Mesendoderm (in vitro differentiated cells): ENCODE measurements at regions not wholly inside any gene's neighbourhood (a gene's known extent, or its start where the extent isn't known, plus 50 kb on each side); places are given as distances from the start of the nearest gene placed in this dataset.

Experiments used
- DNase-seq: peaks from one replicate; pipeline ENCODE4 v3.0.0; 2013
- H2AK5ac ChIP-seq: 2 replicates; pipeline ENCODE4 v1.6.1; 2013; ENCODE audit warnings: low read length, inconsistent platforms
- H2BK120ac ChIP-seq: 2 replicates; pipeline ENCODE4 v1.6.1; 2013; ENCODE audit warnings: low read depth, mild to moderate bottlenecking, low read length, moderate library complexity, mixed read lengths
- H2BK15ac ChIP-seq: replicated peaks from 2 replicates; pipeline ENCODE4 v1.6.1; 2013; ENCODE audit warnings: low read depth, mild to moderate bottlenecking, moderate library complexity
- H2BK5ac ChIP-seq: 2 replicates; pipeline ENCODE4 v1.6.1; 2013; ENCODE audit warnings: low read length, inconsistent platforms
- H3K18ac ChIP-seq: 2 replicates; pipeline ENCODE4 v1.6.1; 2013; ENCODE audit warnings: mild to moderate bottlenecking, low read length, mixed read lengths
- H3K23ac ChIP-seq: one replicate; pipeline ENCODE4 v1.6.1; 2013; ENCODE audit warnings: low read length
- H3K27ac ChIP-seq: 2 replicates; pipeline ENCODE4 v1.5.1; 2013; ENCODE audit warnings: low read depth, mild to moderate bottlenecking, inconsistent platforms, low read length, moderate library complexity
- H3K27me3 ChIP-seq: 2 replicates; pipeline ENCODE4 v1.6.1; 2013; ENCODE audit warnings: low read length, control low read depth, mild to moderate bottlenecking, inconsistent platforms; ENCODE audit not compliant: insufficient read depth, poor library complexity
- H3K36me3 ChIP-seq: 2 replicates; pipeline ENCODE4 v1.6.1; 2013; ENCODE audit warnings: low read length, inconsistent platforms; ENCODE audit not compliant: control insufficient read depth, insufficient read depth
- H3K4ac ChIP-seq: one replicate; pipeline ENCODE4 v1.6.1; 2013; ENCODE audit warnings: low read depth, mild to moderate bottlenecking, low read length, moderate library complexity
- H3K4me1 ChIP-seq: 2 replicates; pipeline ENCODE4 v1.6.1; 2013; ENCODE audit warnings: low read depth, low read length, inconsistent platforms; ENCODE audit not compliant: control insufficient read depth
- H3K4me2 ChIP-seq: 2 replicates; pipeline ENCODE4 v1.6.1; 2013; ENCODE audit warnings: low read length
- H3K4me3 ChIP-seq: 2 replicates; pipeline ENCODE4 v1.5.1; 2013; ENCODE audit warnings: mild to moderate bottlenecking, low read length
- H3K56ac ChIP-seq: one replicate; pipeline ENCODE4 v1.6.1; 2013; ENCODE audit warnings: low read length
- H3K79me1 ChIP-seq: 2 replicates; pipeline ENCODE4 v1.6.1; 2013; ENCODE audit warnings: low read length, inconsistent platforms
- H3K79me2 ChIP-seq: 2 replicates; pipeline ENCODE4 v1.6.1; 2013; ENCODE audit warnings: mild to moderate bottlenecking, low read length; ENCODE audit not compliant: control insufficient read depth, insufficient read depth
- H3K9ac ChIP-seq: 2 replicates; pipeline ENCODE4 v1.6.1; 2013; ENCODE audit warnings: low read length, inconsistent platforms
- H4K5ac ChIP-seq: one replicate; pipeline ENCODE4 v1.6.1; 2013; ENCODE audit warnings: low read length
- H4K8ac ChIP-seq: one replicate; pipeline ENCODE4 v1.6.1; 2013; ENCODE audit warnings: low read depth, mild to moderate bottlenecking, control low read depth, low read length, moderate library complexity
- WGBS: extraction: QIAGEN DNeasy Blood & Tissue Kit; methylation state at CpG from one replicate; pipeline ENCODE4 v1.1.7; 2013; ENCODE audit warnings: low lambda C conversion rate, missing lambda C conversion rate; ENCODE audit not compliant: insufficient coverage; ENCODE audit errors: extremely low coverage; 5-methylcytosine and 5-hydroxymethylcytosine counted together

DNA sequence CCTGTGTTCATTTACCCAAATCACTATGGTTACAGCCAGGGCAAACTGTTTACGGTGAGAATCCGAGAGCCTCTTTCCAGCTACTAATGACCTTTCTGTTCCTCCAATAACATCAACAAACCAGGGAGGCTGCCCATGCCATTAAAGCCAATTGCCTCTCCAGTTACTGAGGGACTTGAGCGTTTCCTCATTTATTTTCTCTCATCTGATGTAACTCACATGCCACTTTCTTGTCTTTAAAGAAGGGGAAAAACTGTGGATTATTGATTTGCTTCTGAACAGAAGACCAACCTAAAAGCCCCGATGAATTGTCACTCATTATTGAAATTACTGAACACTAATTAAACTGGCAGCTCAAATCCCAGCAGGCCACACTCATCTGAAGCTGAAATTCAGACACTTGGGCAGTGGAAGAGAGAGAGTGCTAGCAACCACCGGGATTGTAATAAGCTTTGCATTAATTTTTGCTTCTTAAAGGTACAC lies 595.8 kb upstream of the MKI67 start:
- Histone ChIP-seq H3K36me3 (no peaks in the 10 kb centered on the region), H3K79me2 (no peaks in the 10 kb centered on the region), H4K5ac (no peak overlapping the region), H2BK5ac (no peak overlapping the region), H3K56ac (no peak overlapping the region), H2BK120ac (no peak overlapping the region), H2AK5ac (no peak overlapping the region), H3K27ac (no peak overlapping the region), H3K4me3 (no peak overlapping the region), H3K18ac (no peak overlapping the region), H3K4ac (no peak overlapping the region), H3K4me2 (no peak overlapping the region), H3K79me1 (no peaks in the 10 kb centered on the region), H3K23ac (no peak overlapping the region), H4K8ac (no peak overlapping the region), H2BK15ac (no peak overlapping the region), H3K9ac (no peak overlapping the region), H3K27me3 (no peaks in the 10 kb centered on the region), H3K4me1 (no peaks in the 10 kb centered on the region)
- no CpG with 5 or more reads among the region's 5 CpGs for WGBS
- peak; percentile 14 for DNase-seq

DNA sequence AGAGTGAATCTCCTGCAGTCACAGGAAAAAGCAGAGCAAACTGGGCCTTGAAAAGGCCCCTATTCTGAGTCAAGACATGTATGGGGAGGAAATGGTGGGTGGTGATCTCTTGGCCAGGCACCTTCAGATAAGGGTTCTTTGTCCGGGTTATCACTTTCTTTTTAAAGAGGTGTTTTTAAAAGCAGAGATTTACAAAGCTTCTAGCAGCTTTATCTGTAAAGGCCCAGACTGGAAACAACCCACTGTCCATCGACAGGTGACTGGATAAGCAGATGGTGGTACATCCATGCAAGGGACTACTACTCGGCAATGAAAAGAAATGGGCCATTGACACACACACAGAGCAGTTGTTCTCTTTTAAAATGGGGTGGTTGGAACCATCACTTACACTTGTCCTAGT lies 596.7 kb upstream of the MKI67 start:
- Histone ChIP-seq H2BK120ac (no peak overlapping the region), H3K4ac (no peak overlapping the region), H2BK15ac (no peak overlapping the region), H3K79me2 (no peaks in the 10 kb centered on the region), H3K4me3 (no peak overlapping the region), H4K5ac (no peak overlapping the region), H3K27me3 (no peaks in the 10 kb centered on the region), H3K9ac (no peak overlapping the region), H3K27ac (no peak overlapping the region), H3K79me1 (no peaks in the 10 kb centered on the region), H3K4me2 (no peak overlapping the region), H3K36me3 (no peaks in the 10 kb centered on the region), H2AK5ac (no peak overlapping the region), H2BK5ac (no peak overlapping the region), H3K56ac (no peak overlapping the region), H3K4me1 (no peaks in the 10 kb centered on the region), H3K23ac (no peak overlapping the region), H4K8ac (no peak overlapping the region), H3K18ac (no peak overlapping the region)
- WGBS: no CpG with 5 or more reads among the region's 3 CpGs
- peak; percentile 14 for DNase-seq

DNA sequence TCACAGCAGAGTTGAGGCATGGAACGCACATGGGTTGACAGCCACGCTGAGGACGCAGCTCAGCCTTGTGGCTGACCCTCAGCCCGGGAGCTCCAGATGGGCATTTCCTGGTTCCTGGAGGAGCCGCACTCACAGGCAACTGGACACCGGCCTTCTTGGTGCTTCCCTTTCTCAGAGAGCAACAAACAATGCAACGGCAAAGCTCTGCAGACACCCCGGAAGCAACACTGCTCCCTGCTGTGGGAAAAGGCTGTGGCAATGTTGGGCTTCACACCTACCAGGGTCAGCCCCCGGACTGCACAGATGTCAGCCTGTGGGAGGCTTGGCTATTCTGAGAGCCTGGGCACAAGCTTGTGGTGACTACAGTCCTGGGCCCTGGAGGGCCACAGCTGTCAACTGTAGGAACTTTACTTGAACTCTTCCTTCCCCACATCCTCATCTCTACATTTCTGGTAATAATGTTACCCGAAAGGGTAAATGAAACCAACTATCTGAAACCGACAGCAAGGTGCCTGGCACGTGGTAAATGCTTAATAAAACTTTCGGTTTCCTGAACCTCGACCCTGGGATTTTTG lies 597.5 kb upstream of the MKI67 start:
- no peak for DNase-seq
- H4K8ac ChIP-seq: no peak overlapping the region
- no peak overlapping the region for H3K4ac ChIP-seq
- no peaks in the 10 kb centered on the region for H3K36me3 ChIP-seq
- no peak overlapping the region for H3K27ac ChIP-seq
- no peaks in the 10 kb centered on the region for H3K79me2 ChIP-seq
- no peak overlapping the region for H3K23ac ChIP-seq
- H3K4me1 ChIP-seq: no peaks in the 10 kb centered on the region
- H3K79me1 ChIP-seq: no peaks in the 10 kb centered on the region
- no peak overlapping the region for H2BK120ac ChIP-seq
- WGBS: no CpG with 5 or more reads among the region's 14 CpGs
- H2BK5ac ChIP-seq: no peak overlapping the region
- H3K27me3 ChIP-seq: no peaks in the 10 kb centered on the region
- no peak overlapping the region for H4K5ac ChIP-seq
- H3K18ac ChIP-seq: no peak overlapping the region
- no peak overlapping the region for H3K56ac ChIP-seq
- no peak overlapping the region for H3K9ac ChIP-seq
- no peak overlapping the region for H2BK15ac ChIP-seq
- H3K4me3 ChIP-seq: no peak overlapping the region
- no peak overlapping the region for H2AK5ac ChIP-seq
- H3K4me2 ChIP-seq: no peak overlapping the region

DNA sequence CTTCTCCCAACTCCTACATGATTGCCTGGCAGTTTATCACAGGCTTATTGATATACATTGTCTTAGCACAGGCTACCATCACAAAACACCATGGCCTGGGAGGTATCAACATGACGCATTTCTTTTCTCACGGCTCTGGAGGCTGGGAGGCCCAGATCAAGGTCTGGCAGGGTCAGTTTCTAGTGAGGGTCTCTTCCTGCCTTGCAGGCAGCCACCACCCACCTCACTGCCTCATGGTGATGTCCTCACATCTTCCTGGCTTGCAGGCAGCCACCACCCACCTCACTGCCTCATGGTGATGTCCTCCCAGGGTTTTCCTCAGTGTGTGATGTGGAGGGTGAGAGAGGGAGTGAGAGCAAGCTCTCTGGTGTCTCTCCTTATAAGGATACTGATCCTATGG lies 599.3 kb upstream of the MKI67 start:
- Histone ChIP-seq H2BK120ac (no peak overlapping the region), H3K23ac (no peak overlapping the region), H3K4me1 (no peaks in the 10 kb centered on the region), H3K79me1 (no peaks in the 10 kb centered on the region), H4K5ac (no peak overlapping the region), H3K9ac (no peak overlapping the region), H3K27me3 (no peaks in the 10 kb centered on the region), H3K79me2 (no peaks in the 10 kb centered on the region), H4K8ac (no peak overlapping the region), H3K27ac (no peak overlapping the region), H2BK15ac (no peak overlapping the region), H3K4me3 (no peak overlapping the region), H3K56ac (no peak overlapping the region), H2AK5ac (no peak overlapping the region), H3K18ac (no peak overlapping the region), H3K4ac (no peak overlapping the region), H3K4me2 (no peak overlapping the region), H2BK5ac (no peak overlapping the region), H3K36me3 (no peaks in the 10 kb centered on the region)
- WGBS: no CpG with 5 or more reads among the region's 2 CpGs
- no peak for DNase-seq

DNA sequence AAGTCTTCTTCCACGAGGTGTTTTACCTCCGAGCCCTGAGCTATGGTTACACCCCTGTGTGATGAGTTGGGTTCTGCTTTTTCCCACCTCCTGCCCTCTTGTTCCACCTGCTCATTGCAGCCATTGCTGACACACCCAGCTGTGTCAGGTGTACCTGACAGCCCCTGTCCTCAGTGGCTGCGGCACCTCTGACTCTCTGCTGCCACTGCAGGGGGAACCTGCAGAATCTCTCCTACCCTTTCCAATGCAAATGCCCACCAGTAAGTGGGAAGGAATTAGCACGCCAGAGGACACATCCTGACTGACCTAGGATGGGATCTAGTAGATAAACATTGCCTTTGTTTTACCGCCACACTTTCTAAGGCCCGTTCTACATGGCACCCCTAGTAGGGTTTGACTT lies 600.9 kb upstream of the MKI67 start:
- Histone ChIP-seq H3K27me3 (no peaks in the 10 kb centered on the region), H3K18ac (no peak overlapping the region)

DNA sequence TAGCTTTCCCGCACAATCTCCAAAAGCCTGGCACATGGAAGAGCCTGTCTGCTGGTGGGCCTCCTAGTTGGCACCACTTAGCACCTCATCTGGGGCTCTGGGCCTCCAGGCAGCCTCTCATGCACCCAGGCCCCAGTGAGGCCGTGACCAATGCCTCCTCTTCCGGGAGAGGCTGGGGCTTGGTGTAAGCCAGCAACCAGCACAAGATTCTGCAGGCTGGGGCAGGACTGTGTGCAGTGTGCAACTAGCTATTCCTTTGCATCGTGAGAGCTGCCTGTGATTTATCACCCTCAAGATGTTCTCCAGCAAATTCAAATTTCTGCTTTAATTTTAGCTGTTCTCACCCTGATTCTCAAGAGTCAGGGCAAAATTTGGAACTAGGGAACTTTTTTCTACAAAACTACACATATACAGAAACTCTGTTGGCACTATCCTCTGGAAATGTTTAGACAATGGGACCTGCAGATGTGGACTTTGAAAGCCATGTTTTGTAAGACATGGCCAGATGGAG lies 603.7 kb upstream of the MKI67 start:
- Histone ChIP-seq H2BK120ac (no peak overlapping the region), H3K79me2 (no peaks in the 10 kb centered on the region), H3K4me2 (no peak overlapping the region), H4K5ac (no peak overlapping the region), H3K79me1 (no peaks in the 10 kb centered on the region), H3K4ac (no peak overlapping the region), H3K4me3 (no peak overlapping the region), H3K9ac (no peak overlapping the region), H3K23ac (no peak overlapping the region), H3K4me1 (no peaks in the 10 kb centered on the region), H2BK5ac (no peak overlapping the region), H3K56ac (no peak overlapping the region), H3K27ac (no peak overlapping the region), H3K36me3 (no peaks in the 10 kb centered on the region), H2AK5ac (no peak overlapping the region), H3K18ac (no peak overlapping the region), H4K8ac (no peak overlapping the region), H2BK15ac (no peak overlapping the region), H3K27me3 (no peaks in the 10 kb centered on the region)
- DNase-seq: no peak
- no CpG with 5 or more reads among the region's 4 CpGs for WGBS

More for the DNA sequence above, 600.9 kb upstream of the MKI67 start:
- Histone ChIP-seq H3K4me1 (no peaks in the 10 kb centered on the region), H4K8ac (no peak overlapping the region), H3K4me3 (no peak overlapping the region), H4K5ac (no peak overlapping the region), H2BK15ac (no peak overlapping the region), H3K4ac (no peak overlapping the region), H3K79me1 (no peaks in the 10 kb centered on the region), H2AK5ac (no peak overlapping the region), H3K27ac (no peak overlapping the region), H3K23ac (no peak overlapping the region), H3K4me2 (no peak overlapping the region), H3K9ac (no peak overlapping the region), H3K79me2 (no peaks in the 10 kb centered on the region), H3K56ac (no peak overlapping the region), H2BK5ac (no peak overlapping the region), H3K36me3 (no peaks in the 10 kb centered on the region), H2BK120ac (no peak overlapping the region)
- DNase-seq: peak; percentile 33
- no CpG with 5 or more reads among the region's 6 CpGs for WGBS
